ENCODE measurements at regions not wholly inside any gene's neighbourhood (a gene's known extent, or its start where the extent isn't known, plus 50 kb on each side); places are given as distances from the start of the nearest gene placed in this dataset.

GRCh38 chr9:12461763-12462460, 231.3 kb upstream of the TYRP1 start:
- no peak for TF ChIP-seq CTCF (IDR thresholded peaks at IDR 0.05)
- no peak for TF ChIP-seq POLR2A (IDR thresholded peaks at IDR 0.05)
